ENCODE measurements at regions not wholly inside any gene's neighbourhood (a gene's known extent, or its start where the extent isn't known, plus 50 kb on each side); places are given as distances from the start of the nearest gene placed in this dataset.
"Not testable (repeated sequence)": the region's sequence is repeated elsewhere in the genome, so short reads cannot be mapped to it uniquely, and the experiment has no call there.

DNA sequence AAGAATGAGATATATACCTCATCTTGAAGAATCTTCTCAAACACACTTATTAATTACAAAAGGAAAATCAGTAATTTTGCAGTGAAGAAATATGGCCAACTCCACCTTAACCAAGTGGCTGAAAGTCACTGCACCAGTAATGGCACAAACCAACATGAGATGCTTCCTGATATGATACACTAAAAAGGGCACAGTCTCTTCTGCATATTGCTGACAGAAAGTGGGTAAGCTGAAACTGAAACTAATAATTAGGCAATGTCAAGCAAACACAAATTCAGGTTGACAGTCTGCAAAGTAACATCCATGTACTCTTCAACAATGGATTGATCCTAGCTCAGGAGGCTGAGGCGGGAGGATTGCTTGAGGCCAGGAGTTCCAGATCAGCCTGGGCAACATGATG is 56.1 kb downstream of the ZNF22 start:
- not testable (repeated sequence) for DNase-seq

- DNase-seq: no peak
Observed at GRCh38 chr10:45058580-45058979, 57.9 kb downstream of the ZNF22 start.

DNA sequence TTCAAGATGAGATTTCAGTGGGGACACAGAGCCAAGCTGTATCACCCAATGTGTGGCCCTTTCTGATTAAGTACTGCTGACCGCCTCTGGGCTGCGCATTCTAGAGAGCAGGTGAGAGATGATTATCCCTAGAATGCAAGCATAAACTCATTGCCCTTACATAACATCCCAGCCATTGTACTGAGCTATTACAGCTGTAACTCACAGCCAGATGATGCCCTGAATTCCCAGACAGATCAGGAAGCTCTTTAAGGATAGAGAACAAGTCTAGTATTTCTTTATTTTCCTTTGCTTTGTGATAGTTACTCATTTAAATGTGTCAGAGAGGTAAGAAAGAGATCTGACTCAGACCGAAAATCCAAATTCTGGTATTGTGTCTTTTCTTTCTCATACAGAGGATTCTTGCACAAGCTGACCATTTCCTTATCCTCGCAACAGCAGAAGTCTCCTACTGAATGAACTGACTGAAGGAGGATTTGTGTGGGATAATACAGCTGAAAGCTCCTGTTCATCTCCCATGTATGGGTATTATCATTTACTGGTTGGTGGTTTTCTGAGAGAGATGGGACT is 58.4 kb downstream of the ZNF22 start:
- no peak for DNase-seq

DNA sequence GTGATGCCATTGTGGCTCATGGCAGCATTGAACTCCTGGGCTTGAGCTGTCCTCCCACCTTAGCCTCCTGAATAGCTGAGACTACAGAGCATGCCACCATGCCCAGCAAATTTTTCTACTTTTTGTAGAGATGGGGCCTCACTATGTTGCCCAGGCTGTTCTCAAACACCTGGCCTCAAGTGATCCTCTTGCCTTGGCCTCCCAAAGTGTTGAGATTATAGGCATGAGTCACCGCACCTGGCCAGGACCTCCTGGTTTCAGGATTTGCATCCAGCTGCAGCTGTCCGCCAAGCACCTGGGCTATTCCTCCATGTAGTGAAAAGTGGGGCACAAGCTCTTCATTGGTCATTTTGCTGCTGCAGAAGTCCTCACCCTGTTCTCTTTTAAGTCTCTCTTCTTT is 58.9 kb downstream of the ZNF22 start:
- DNase-seq: no peak

GRCh38 chr10:45061982-45062381 is 61.3 kb downstream of the ZNF22 start:
- DNase-seq: no peak

DNA sequence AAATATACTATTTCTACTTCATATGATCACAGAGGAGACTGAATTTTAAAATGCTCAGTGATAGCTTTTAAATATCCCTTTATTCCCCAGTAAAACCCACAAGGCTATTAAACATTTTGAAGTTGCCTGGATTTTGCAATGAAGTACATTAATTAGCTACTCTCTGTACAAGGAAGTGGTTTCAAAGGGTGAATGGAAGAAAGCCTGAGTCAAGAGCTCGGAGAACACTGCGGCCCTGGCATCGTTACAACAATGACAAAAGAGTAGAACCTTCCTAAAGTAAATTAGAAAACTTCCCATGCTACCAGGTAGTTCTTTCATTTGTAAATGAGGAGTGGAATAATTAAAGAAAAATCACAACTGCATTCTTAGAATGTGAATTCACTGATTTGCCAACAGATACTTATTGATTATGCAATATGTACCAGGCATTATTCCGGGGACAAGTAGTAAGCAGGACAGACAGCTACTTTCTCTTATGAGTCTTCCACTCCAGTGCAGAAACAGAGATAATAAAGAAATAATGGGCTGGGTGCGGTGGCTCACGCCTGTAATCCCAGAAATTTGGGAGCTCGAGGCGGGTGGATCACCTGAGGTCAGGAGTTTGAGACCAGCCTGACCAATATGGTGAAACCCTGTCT is 63.0 kb downstream of the ZNF22 start:
- DNase-seq: no peak

DNA sequence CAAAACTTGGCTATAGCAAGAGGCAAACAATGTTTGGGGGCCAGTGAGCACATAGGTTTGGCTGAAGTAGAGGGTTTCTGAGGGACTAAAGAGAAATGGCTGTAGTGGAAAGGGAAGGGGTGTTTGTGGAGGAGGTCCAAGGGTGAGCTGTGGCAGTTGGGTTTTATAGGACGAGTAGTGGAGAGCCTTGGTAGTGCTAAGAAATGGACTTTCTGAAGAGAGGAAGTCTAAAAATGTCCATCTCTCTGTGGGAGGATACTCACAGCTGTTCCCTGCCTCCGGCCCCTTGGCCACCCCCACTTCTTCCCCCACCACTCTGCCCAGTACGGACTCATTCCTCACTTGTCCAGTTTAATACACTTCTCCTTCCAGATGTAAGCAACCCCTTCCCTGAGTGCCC is 64.3 kb downstream of the ZNF22 start:
- no peak for DNase-seq

DNA sequence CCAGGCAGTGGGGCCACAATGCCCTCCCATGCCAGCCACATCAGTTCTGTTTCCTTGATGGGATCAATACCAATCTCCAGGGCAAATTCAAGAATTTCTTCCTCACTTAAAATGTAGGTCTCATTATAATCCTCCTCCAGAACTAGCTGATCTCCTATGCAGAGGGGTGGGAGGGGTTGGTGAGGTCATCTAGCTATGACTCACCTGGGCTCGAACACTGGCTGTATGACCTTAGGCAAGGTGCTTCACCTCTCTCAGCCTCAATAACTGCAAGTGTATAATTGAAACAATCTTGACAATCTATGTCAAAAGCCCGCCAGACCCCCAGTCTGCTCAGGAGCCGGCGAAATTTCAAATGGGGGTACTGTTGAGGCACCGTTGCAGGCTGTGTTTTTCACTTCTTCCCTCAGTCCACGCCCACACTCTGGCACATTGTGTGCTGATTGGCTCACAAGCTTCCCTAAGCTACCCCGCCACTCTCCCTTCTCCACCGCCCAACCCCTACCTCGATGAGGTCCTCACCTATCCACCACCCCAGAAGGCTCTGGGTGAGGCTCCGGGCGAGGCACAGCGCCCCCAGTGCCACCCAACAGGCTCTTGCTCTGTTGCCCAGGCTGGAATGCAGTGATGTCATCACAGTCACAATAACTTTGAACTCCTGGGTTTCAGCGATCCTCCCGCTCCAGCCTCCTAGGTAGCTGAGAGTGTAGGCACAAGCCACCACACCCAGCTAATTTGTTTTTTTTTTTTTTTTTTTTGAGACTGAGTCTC is 70.5 kb downstream of the ZNF22 start:
- no peak for DNase-seq

GRCh38 chr10:45075216-45075615 is 74.5 kb downstream of the ZNF22 start:
- DNase-seq: no peak

DNA sequence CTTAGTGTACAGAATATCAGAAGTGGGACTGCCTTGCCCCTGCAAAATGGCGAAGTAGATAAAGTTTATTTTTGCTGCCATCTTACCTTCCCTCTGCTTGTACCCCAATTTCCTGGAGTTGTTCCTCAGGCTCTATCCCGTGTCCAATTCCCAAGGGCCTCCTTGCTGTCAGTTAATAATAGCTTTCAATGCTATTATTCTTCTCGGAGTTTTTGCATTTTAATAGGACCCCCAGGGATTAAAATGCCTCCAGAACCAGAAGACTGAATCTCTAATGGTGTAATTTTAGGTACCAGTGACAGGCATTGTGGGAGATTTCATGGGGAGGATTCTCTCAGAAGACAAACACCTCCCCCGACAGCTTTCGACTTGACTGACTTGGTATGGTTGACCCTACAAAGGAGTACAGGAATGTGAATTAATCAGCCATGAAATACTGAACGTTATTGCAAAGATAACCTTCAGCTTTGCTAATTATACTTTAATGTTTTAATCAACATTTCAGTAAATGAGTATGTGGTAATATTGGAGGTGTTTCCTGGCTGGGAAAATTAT is 75.2 kb downstream of the ZNF22 start:
- no peak for DNase-seq

DNA sequence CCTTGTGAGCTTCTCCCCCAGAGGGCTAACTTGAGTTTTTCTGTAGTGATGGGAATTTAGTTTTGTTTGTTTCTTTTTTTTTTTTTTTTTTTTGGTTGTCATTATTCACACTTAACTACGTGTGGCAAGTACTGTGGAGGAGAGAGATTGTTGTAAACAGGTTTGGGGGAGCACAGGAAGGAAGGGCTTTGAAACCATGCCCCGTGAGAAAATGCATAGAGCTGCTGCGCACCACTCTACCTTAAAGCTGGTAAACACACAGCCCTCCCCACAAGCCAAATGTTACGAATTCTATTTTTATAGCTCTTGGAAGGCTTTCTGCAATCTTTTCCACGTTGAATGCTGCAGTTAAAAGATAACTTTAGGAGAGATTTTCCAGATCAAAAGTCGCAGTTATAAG is 76.2 kb downstream of the ZNF22 start:
- no peak for DNase-seq

DNA sequence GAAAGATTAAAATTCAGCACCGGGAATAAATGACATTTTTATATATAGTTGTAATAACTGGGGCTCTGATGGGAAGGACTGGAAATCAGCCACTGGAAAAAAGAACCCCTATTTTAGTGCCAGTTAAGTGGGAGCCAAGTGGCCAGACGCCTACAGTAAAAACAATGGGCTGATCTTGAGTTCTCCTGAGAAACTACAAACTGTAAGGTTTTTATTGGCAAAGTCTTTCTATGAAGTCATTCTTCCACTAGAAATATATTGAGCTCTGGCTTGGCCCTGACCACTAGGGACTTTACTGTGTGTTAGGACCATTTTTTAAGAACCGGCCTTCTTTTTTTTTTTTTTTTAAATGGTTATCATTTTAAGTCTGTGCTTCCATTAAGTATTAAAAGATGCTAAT is 79.6 kb downstream of the ZNF22 start:
- DNase-seq: peak in 1 of 3 donors; percentile 34

DNA sequence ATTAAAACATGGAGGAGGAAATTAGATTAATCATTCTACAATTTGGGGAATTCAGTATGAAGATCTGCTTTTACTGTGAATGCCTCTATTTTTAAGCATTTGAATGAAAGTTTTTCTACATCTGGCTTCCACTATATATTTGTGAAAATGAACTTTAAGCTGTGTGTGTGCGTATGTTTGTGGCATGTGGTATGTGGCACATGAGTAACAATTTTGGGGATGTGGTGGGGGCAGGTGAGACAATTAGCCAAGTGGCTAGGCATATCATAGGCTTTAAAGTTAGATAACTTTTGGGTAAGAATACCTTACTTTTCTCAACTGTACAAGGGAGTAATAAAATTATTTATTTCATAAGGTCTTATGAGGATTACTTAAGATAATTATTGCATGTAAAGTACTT is 81.5 kb downstream of the ZNF22 start:
- no peak for DNase-seq

- peak; percentile 43 to 63 (median 54) for DNase-seq
Observed at GRCh38 chr10:45091968-45092367, 91.2 kb downstream of the ZNF22 start.

DNA sequence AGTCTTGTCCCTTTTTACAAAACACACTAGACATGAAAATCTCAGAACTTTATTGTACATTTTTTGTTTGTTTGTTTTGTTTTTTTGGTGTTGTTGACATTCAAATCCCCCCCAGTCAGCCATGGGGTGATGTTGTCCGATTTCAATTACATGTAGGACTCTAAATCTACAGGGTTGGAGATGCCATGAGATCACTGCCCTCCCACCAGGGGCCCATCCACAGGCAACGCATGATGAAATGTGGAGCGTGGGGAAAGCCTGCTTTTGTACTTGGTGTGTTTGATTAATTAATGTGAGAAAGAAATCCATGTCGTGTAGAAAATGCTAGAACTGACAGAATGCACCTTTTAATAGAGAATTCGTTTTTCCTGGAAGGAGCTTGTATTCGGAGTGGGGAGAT is 93.2 kb downstream of the ZNF22 start:
- no peak for DNase-seq

DNA sequence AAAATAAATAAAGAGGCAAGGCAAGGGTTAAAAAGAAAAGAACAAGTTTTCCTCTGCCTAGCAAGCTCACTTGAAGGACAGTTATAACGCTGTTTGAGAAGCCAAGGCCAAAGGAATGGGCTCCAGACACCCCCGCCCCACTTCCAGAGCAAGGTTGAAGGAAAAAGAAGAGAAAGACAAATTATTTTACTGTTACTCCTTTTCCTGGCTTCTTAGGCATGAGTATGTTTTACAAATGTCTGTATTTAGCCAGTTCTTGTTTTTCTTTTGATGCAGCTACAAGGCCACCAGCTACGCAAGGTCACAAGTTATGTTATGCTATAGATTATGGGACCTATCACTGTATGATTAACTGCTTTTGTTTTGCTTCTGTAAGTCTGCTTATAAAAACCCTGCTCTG is 94.6 kb downstream of the ZNF22 start:
- DNase-seq: peak in 1 of 3 donors; percentile 23

DNA sequence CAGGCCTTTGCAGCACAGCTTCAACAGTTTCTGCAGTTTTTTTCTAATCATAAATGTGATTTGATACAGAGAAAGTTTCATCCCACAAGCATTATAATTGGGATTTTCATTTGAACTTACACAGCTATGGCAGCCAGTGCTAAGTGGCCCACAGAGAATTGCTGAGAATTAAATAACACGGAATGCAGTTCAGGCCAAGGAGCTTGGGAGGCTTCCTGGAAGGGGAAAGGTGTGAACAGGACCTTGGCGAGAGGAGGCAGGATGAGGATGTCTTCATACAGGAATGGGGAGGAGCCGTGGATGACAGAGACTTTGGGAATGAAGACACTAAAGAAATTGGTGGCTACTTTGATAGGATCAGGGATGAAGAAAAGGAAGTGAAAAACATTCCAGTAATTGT is 95.3 kb downstream of the ZNF22 start:
- peak in 2 of 3 donors; percentile 39 to 56 for DNase-seq

- DNase-seq: no peak
Observed at GRCh38 chr10:45100429-45100828, 99.7 kb downstream of the ZNF22 start.

GRCh38 chr10:45104674-45105073 is 104.0 kb downstream of the ZNF22 start:
- no peak for DNase-seq

- not testable (repeated sequence) for DNase-seq
Observed at GRCh38 chr10:45105309-45105708, 104.6 kb downstream of the ZNF22 start.

- DNase-seq: no peak
Observed at GRCh38 chr10:45106236-45106856, 105.6 kb downstream of the ZNF22 start.

DNA sequence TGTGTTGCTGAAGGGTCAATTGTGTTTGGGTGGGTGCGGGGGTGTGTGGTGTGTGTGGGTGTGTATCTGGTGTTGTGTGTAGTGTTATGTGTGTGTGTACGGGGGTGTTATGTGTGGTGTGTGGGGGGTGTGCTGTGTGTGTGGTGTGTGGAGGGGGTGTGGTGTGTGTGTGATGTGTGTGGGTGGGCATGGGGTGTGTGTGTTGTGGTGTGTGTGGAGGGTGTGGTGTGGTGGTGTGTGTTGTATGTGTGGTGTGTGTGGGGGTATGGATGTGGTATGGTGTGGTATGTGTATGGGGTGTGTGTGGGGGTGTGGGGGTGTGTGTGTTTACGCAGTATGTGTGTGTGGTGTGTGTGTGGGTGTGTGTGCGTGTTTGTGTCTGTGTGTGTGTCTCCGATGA is 110.8 kb downstream of the ZNF22 start:
- no peak for DNase-seq

GRCh38 chr10:45117940-45118339 is 117.2 kb downstream of the ZNF22 start:
- DNase-seq: not testable (repeated sequence)

Data from muscle of back (tissue), 3 donors.